ENCODE measurements at regions not wholly inside any gene's neighbourhood (a gene's known extent, or its start where the extent isn't known, plus 50 kb on each side); places are given as distances from the start of the nearest gene placed in this dataset.

DNA sequence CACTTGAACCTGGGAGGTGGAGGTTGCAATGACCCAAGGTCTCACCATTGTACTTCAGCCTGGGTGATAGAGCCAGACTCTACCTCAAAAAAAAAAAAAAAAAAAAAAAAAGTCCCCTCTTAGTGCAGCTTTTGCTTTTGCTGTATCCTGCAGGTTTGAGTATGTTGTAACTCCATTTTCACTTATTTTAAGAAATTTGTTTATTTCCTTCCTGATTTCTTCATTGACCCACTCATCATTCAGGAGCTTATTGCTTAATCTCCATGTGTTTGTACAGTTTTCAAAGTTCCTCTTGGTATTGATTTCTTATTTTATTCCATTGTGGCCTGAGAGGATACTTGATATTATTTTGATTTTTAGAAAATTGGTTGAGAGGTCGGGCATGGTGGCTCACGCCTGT is 50.9 kb upstream of the AK4 start (continued):
- TF ChIP-seq, protein P1, sequence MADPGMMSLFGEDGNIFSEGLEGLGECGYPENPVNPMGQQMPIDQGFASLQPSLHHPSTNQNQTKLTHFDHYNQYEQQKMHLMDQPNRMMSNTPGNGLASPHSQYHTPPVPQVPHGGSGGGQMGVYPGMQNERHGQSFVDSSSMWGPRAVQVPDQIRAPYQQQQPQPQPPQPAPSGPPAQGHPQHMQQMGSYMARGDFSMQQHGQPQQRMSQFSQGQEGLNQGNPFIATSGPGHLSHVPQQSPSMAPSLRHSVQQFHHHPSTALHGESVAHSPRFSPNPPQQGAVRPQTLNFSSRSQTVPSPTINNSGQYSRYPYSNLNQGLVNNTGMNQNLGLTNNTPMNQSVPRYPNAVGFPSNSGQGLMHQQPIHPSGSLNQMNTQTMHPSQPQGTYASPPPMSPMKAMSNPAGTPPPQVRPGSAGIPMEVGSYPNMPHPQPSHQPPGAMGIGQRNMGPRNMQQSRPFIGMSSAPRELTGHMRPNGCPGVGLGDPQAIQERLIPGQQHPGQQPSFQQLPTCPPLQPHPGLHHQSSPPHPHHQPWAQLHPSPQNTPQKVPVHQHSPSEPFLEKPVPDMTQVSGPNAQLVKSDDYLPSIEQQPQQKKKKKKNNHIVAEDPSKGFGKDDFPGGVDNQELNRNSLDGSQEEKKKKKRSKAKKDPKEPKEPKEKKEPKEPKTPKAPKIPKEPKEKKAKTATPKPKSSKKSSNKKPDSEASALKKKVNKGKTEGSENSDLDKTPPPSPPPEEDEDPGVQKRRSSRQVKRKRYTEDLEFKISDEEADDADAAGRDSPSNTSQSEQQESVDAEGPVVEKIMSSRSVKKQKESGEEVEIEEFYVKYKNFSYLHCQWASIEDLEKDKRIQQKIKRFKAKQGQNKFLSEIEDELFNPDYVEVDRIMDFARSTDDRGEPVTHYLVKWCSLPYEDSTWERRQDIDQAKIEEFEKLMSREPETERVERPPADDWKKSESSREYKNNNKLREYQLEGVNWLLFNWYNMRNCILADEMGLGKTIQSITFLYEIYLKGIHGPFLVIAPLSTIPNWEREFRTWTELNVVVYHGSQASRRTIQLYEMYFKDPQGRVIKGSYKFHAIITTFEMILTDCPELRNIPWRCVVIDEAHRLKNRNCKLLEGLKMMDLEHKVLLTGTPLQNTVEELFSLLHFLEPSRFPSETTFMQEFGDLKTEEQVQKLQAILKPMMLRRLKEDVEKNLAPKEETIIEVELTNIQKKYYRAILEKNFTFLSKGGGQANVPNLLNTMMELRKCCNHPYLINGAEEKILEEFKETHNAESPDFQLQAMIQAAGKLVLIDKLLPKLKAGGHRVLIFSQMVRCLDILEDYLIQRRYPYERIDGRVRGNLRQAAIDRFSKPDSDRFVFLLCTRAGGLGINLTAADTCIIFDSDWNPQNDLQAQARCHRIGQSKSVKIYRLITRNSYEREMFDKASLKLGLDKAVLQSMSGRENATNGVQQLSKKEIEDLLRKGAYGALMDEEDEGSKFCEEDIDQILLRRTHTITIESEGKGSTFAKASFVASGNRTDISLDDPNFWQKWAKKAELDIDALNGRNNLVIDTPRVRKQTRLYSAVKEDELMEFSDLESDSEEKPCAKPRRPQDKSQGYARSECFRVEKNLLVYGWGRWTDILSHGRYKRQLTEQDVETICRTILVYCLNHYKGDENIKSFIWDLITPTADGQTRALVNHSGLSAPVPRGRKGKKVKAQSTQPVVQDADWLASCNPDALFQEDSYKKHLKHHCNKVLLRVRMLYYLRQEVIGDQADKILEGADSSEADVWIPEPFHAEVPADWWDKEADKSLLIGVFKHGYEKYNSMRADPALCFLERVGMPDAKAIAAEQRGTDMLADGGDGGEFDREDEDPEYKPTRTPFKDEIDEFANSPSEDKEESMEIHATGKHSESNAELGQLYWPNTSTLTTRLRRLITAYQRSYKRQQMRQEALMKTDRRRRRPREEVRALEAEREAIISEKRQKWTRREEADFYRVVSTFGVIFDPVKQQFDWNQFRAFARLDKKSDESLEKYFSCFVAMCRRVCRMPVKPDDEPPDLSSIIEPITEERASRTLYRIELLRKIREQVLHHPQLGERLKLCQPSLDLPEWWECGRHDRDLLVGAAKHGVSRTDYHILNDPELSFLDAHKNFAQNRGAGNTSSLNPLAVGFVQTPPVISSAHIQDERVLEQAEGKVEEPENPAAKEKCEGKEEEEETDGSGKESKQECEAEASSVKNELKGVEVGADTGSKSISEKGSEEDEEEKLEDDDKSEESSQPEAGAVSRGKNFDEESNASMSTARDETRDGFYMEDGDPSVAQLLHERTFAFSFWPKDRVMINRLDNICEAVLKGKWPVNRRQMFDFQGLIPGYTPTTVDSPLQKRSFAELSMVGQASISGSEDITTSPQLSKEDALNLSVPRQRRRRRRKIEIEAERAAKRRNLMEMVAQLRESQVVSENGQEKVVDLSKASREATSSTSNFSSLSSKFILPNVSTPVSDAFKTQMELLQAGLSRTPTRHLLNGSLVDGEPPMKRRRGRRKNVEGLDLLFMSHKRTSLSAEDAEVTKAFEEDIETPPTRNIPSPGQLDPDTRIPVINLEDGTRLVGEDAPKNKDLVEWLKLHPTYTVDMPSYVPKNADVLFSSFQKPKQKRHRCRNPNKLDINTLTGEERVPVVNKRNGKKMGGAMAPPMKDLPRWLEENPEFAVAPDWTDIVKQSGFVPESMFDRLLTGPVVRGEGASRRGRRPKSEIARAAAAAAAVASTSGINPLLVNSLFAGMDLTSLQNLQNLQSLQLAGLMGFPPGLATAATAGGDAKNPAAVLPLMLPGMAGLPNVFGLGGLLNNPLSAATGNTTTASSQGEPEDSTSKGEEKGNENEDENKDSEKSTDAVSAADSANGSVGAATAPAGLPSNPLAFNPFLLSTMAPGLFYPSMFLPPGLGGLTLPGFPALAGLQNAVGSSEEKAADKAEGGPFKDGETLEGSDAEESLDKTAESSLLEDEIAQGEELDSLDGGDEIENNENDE (IDR thresholded peaks at IDR 0.05; ENCODE audit: insufficient replicate concordance, low read length), result no peak
- TF ChIP-seq BRCA1 (IDR thresholded peaks at IDR 0.05; ENCODE audit: low read depth, low read length), result no peak
- TF ChIP-seq SP1 (IDR thresholded peaks at IDR 0.05; ENCODE audit: low read depth, low read length), result no peak

All from H1 (cell line).